Memory B cell (primary cell): ENCODE measurements at regions not wholly inside any gene's neighbourhood (a gene's known extent, or its start where the extent isn't known, plus 50 kb on each side); places are given as distances from the start of the nearest gene placed in this dataset.

Experiments
- ATAC-seq: fragments of 150-1000 bp; cut with Tn5 transposase; 2 replicates; pipeline ENCODE4 v1.10.0; 2021; ENCODE audit warnings: low read depth, mild to moderate bottlenecking, moderate library complexity
- DNase-seq, 2 donors: peaks; one replicate each; pipeline ENCODE4 v3.0.0; 2022; ENCODE audit warnings: low spot score in 2 of 2
- H3K27ac Mint-ChIP-seq: one replicate; pipeline ENCODE4 v1.8.0; 2022; ENCODE audit warnings: mild to moderate bottlenecking, moderate library complexity, mixed read lengths
- H3K27me3 Mint-ChIP-seq: one replicate; pipeline ENCODE4 v1.8.0; 2022; ENCODE audit warnings: mixed read lengths
- H3K36me3 Mint-ChIP-seq: one replicate; pipeline ENCODE4 v1.8.0; 2022; ENCODE audit warnings: mild to moderate bottlenecking, mixed read lengths
- H3K4me1 Mint-ChIP-seq: one replicate; pipeline ENCODE4 v1.8.0; 2022; ENCODE audit warnings: mixed read lengths
- H3K4me3 Mint-ChIP-seq: one replicate; pipeline ENCODE4 v1.8.0; 2022; ENCODE audit warnings: mild to moderate bottlenecking, moderate library complexity, mixed read lengths
- H3K9me3 Mint-ChIP-seq: one replicate; pipeline ENCODE4 v1.8.0; 2022; ENCODE audit warnings: mixed read lengths

DNA sequence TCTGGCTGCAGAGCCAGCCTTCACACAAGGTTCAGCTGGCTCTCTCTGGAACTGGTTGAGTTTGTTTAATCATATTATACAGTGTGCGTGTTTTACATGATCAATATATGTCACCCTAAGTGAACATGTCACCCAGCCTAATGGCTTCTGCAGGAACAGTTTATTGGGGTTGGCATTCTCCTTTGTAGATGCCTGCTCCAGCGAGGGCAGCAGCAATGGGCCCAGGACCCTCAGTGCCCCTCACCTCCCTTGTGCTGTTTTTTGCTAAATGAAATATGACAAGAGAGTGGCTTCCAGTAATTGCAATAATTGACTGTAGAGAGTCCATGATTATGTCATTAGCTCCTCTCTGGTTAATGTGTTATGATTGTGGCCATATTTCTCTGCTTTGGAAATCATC, 387.2 kb downstream of the TMEM114 start:
- Mint-ChIP-seq H3K4me1 (no peaks in the 10 kb centered on the region), H3K9me3 (peaks cover 8% of the 10 kb centered on the region), H3K4me3 (no peak overlapping the region), H3K27me3 (no peaks in the 10 kb centered on the region), H3K36me3 (no peaks in the 10 kb centered on the region), H3K27ac (no peak overlapping the region)
- ATAC-seq = no peak
- DNase-seq = no peak

DNA sequence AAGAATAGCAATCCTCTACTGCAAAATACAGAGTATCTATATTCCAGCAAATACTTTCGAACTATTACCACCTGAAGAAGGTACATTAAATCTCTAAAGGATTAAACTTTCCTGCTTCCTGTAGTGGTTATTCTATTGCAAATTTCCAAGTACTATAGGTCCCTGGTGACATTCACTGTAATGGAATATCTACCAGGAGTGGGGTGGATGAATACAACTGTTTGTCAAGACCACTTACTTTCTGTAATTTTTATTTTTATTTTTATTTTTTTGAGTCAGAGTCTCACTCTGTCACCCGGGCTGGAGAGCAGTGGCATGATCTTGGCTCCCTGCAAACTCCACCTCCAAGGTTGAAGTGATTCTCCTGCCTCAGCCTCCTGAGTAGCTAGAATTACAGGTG, 389.5 kb downstream of the TMEM114 start:
- no peak for ATAC-seq
- no peak overlapping the region for H3K4me3 Mint-ChIP-seq
- no peak overlapping the region for H3K27ac Mint-ChIP-seq
- H3K27me3 Mint-ChIP-seq = no peaks in the 10 kb centered on the region
- H3K9me3 Mint-ChIP-seq = peaks cover 5% of the 10 kb centered on the region
- H3K36me3 Mint-ChIP-seq = no peaks in the 10 kb centered on the region
- DNase-seq = no peak
- no peaks in the 10 kb centered on the region for H3K4me1 Mint-ChIP-seq

- no peak overlapping the region for H3K27ac Mint-ChIP-seq
- no peak for DNase-seq
- no peaks in the 10 kb centered on the region for H3K4me1 Mint-ChIP-seq
- ATAC-seq = no peak
- H3K4me3 Mint-ChIP-seq = no peak overlapping the region
- no peaks in the 10 kb centered on the region for H3K27me3 Mint-ChIP-seq
- H3K9me3 Mint-ChIP-seq = peaks cover 6% of the 10 kb centered on the region
- no peaks in the 10 kb centered on the region for H3K36me3 Mint-ChIP-seq
Observed at GRCh38 chr16:8199390-8199789, 390.9 kb downstream of the TMEM114 start.

DNA sequence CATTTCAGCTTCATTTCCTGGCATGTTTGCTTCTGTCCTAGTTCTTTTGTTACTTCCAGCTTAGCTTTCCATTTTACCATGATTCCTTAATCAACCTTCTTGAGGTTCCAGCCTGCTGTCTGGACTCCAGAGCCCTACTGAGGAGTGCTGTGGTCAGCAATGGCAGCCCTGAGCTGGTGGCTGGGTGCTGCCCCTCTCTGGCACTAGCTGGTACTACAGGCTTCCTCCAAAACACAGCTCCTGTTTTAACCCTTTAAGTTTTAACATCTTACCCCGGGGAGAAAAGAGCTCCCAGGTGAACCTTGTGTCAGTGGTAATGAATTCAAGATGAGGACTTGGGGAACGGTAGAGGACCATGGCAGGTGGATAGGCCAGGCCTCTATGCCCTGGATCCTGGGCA, 395.5 kb downstream of the TMEM114 start:
- Mint-ChIP-seq H3K4me1 (no peaks in the 10 kb centered on the region), H3K36me3 (no peaks in the 10 kb centered on the region), H3K27me3 (no peaks in the 10 kb centered on the region), H3K9me3 (peaks cover 8% of the 10 kb centered on the region), H3K4me3 (no peak overlapping the region), H3K27ac (no peak overlapping the region)
- DNase-seq (no peak), ATAC-seq (no peak)

GRCh38 chr16:8188841-8189240, 401.5 kb downstream of the TMEM114 start:
- H3K27me3 Mint-ChIP-seq = no peaks in the 10 kb centered on the region
- H3K9me3 Mint-ChIP-seq = peaks cover 11% of the 10 kb centered on the region
- H3K4me3 Mint-ChIP-seq = no peak overlapping the region
- H3K36me3 Mint-ChIP-seq = no peaks in the 10 kb centered on the region
- no peak overlapping the region for H3K27ac Mint-ChIP-seq
- DNase-seq = no peak
- ATAC-seq = no peak
- H3K4me1 Mint-ChIP-seq = no peaks in the 10 kb centered on the region

- DNase-seq = no peak
- ATAC-seq = no peak
- Mint-ChIP-seq H3K36me3 (no peaks in the 10 kb centered on the region), H3K9me3 (peaks cover 11% of the 10 kb centered on the region), H3K4me3 (no peak overlapping the region), H3K27me3 (no peaks in the 10 kb centered on the region), H3K4me1 (no peaks in the 10 kb centered on the region), H3K27ac (no peak overlapping the region)
Observed at GRCh38 chr16:8187782-8188372, 402.4 kb downstream of the TMEM114 start.

DNA sequence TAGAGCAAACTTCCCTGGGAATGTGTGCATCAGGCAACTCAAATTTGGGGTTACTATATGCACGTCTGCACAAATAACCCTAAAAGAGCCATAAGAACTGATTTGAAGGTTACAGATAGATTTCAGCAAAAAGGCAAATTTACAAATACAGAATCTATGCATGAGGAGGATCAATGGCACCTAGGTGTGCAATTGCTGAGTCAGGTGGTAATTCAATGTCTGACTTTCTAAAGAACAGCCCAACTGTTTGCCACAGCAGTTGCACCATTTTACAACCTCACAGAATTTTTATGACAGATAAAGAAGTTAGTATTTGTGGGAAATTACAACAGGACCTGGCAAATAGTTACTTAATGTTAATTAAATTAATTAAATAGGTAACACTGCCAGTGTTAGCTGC, 405.5 kb downstream of the TMEM114 start:
- Mint-ChIP-seq H3K4me3 (no peak overlapping the region), H3K36me3 (no peaks in the 10 kb centered on the region), H3K27ac (no peak overlapping the region), H3K4me1 (no peaks in the 10 kb centered on the region), H3K9me3 (peaks cover 8% of the 10 kb centered on the region), H3K27me3 (no peaks in the 10 kb centered on the region)
- DNase-seq (no peak), ATAC-seq (no peak)

GRCh38 chr16:8183176-8184099, 406.9 kb downstream of the TMEM114 start:
- no peak overlapping the region for H3K27ac Mint-ChIP-seq
- ATAC-seq (no peak), DNase-seq (no peak)
- no peak overlapping the region for H3K4me3 Mint-ChIP-seq
- no peaks in the 10 kb centered on the region for H3K27me3 Mint-ChIP-seq
- no peaks in the 10 kb centered on the region for H3K4me1 Mint-ChIP-seq
- H3K36me3 Mint-ChIP-seq = no peaks in the 10 kb centered on the region
- H3K9me3 Mint-ChIP-seq = peaks cover 8% of the 10 kb centered on the region

DNA sequence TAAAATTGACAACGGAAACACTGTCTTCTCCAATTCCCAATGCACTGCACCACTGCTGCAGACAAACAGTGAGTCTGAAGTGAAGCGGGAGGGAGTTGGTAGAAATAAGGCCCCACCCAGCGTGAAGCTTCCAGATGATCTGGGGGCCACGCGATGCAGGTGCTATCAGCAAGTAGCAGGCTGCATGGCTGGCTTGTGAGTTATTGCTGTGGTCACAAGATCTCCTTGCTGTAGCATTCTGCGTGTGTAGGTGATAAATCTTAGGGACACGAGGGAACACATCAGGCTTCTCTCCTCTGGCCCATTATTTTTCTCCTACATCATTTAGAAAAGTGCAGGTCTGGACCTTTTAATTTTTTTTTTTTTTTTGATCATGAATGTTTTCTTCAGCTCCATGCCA, 407.6 kb downstream of the TMEM114 start:
- Mint-ChIP-seq H3K4me1 (no peaks in the 10 kb centered on the region), H3K36me3 (no peaks in the 10 kb centered on the region), H3K27ac (no peak overlapping the region), H3K9me3 (peaks cover 7% of the 10 kb centered on the region), H3K27me3 (no peaks in the 10 kb centered on the region), H3K4me3 (no peak overlapping the region)
- ATAC-seq (no peak), DNase-seq (no peak)

- ATAC-seq = no peak
- H3K4me3 Mint-ChIP-seq = no peak overlapping the region
- H3K27me3 Mint-ChIP-seq = no peaks in the 10 kb centered on the region
- no peaks in the 10 kb centered on the region for H3K4me1 Mint-ChIP-seq
- no peak for DNase-seq
- no peaks in the 10 kb centered on the region for H3K36me3 Mint-ChIP-seq
- H3K27ac Mint-ChIP-seq = no peak overlapping the region
- H3K9me3 Mint-ChIP-seq = peaks cover 4% of the 10 kb centered on the region
Observed at GRCh38 chr16:8179615-8180014, 410.7 kb downstream of the TMEM114 start.

- no peak overlapping the region for H3K27ac Mint-ChIP-seq
- peaks cover 4% of the 10 kb centered on the region for H3K9me3 Mint-ChIP-seq
- DNase-seq (no peak), ATAC-seq (no peak)
- no peak overlapping the region for H3K4me3 Mint-ChIP-seq
- H3K4me1 Mint-ChIP-seq = no peaks in the 10 kb centered on the region
- H3K36me3 Mint-ChIP-seq = no peaks in the 10 kb centered on the region
- no peaks in the 10 kb centered on the region for H3K27me3 Mint-ChIP-seq
Observed at GRCh38 chr16:8178271-8178670, 412.0 kb downstream of the TMEM114 start.

- peaks cover 3% of the 10 kb centered on the region for H3K9me3 Mint-ChIP-seq
- H3K27me3 Mint-ChIP-seq = no peaks in the 10 kb centered on the region
- ATAC-seq (no peak), DNase-seq (no peak)
- H3K27ac Mint-ChIP-seq = no peak overlapping the region
- no peaks in the 10 kb centered on the region for H3K36me3 Mint-ChIP-seq
- no peaks in the 10 kb centered on the region for H3K4me1 Mint-ChIP-seq
- H3K4me3 Mint-ChIP-seq = no peak overlapping the region
Observed at GRCh38 chr16:8175411-8175810, 414.9 kb downstream of the TMEM114 start.

GRCh38 chr16:8173111-8173644, 417.1 kb downstream of the TMEM114 start:
- no peak overlapping the region for H3K27ac Mint-ChIP-seq
- peaks cover 6% of the 10 kb centered on the region for H3K9me3 Mint-ChIP-seq
- H3K4me3 Mint-ChIP-seq = no peak overlapping the region
- no peak for ATAC-seq
- no peaks in the 10 kb centered on the region for H3K27me3 Mint-ChIP-seq
- no peak for DNase-seq
- H3K36me3 Mint-ChIP-seq = no peaks in the 10 kb centered on the region
- no peaks in the 10 kb centered on the region for H3K4me1 Mint-ChIP-seq

GRCh38 chr16:8172551-8172950, 417.8 kb downstream of the TMEM114 start:
- H3K9me3 Mint-ChIP-seq = peaks cover 6% of the 10 kb centered on the region
- ATAC-seq (no peak), DNase-seq (no peak)
- no peaks in the 10 kb centered on the region for H3K4me1 Mint-ChIP-seq
- H3K36me3 Mint-ChIP-seq = no peaks in the 10 kb centered on the region
- no peak overlapping the region for H3K27ac Mint-ChIP-seq
- no peaks in the 10 kb centered on the region for H3K27me3 Mint-ChIP-seq
- H3K4me3 Mint-ChIP-seq = no peak overlapping the region
